ENCODE measurements at regions not wholly inside any gene's neighbourhood (a gene's known extent, or its start where the extent isn't known, plus 50 kb on each side); places are given as distances from the start of the nearest gene placed in this dataset.
"Not testable (repeated sequence)": the region's sequence is repeated elsewhere in the genome, so short reads cannot be mapped to it uniquely, and the experiment has no call there.

DNA sequence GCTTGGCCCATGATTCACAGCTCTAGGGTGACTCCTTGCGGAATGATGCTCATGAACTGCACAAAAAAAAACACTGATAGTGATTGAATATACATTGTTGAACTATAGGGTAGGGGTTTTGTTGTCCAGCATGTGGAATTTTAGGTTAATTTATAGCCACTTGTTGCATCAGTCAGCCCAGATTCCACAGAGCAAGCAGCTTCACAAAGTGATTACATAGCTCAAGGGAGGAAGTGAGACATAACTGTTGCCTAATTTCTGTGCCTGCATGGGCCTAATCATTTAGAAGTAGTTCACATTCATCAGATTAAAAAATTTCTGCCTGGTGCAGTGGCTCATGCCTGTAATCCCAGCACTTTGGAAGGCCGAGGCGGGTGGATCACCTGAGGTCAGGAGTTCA is 142.2 kb upstream of the ZNF722 start:
- not testable (repeated sequence) for H3K36me3 ChIP-seq (ENCODE audit: insufficient read depth); H3K27ac ChIP-seq (ENCODE audit: low read depth); H3K4me1 ChIP-seq (ENCODE audit: insufficient read depth); DNase-seq (ENCODE audit: extremely low spot score); H3K4me3 ChIP-seq (ENCODE audit: low read depth, low read length)
- WGBS = 79% methylated on average over 3 of the region's 3 CpGs

DNA sequence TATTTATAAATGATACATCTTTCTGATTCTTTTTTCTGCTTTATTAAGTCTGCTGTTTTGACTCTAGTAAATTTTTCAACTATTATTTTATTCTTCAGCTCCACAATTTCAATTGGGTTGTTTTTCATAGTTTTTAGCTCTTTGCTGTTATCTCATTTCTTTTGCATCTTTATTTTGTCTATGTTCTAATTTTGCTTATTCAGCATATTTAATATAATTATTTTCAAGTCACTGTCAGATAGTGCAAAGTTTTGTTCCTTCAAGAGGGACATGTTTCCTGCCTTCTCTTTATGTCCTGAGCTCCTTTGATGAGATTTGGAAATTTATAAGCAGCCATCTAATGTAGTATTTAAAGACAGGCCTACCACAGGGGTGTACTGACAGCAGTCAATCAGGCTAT is 131.5 kb upstream of the ZNF722 start:
- H3K27ac ChIP-seq (ENCODE audit: low read depth) = no peak overlapping the region
- DNase-seq (ENCODE audit: extremely low spot score) = no peak
- H3K36me3 ChIP-seq (ENCODE audit: insufficient read depth) = no peaks in the 10 kb centered on the region
- H3K4me1 ChIP-seq (ENCODE audit: insufficient read depth) = no peaks in the 10 kb centered on the region
- no peak overlapping the region for H3K4me3 ChIP-seq (ENCODE audit: low read depth, low read length)

DNA sequence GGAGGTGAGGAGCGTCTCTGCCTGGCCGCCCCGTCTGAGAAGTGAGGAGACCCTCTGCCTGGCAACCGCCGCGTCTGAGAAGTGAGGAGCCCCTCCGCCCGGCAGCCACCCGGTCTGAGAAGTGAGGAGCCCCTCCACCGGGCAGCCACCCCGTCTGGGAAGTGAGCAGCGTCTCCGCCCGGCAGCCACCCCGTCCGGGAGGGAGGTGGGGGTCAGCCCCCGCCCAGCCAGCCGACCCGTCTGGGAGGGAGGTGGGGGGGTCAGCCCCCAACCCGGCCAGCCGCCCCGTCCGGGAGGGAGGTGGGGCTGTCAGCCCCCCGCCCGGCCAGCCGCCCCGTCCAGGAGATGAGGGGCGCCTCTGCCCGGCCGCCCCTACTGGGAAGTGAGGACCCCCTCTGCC is 124.4 kb upstream of the ZNF722 start:
- not testable (repeated sequence) for DNase-seq (ENCODE audit: extremely low spot score); H3K4me1 ChIP-seq (ENCODE audit: insufficient read depth); H3K4me3 ChIP-seq (ENCODE audit: low read depth, low read length); H3K27ac ChIP-seq (ENCODE audit: low read depth); H3K36me3 ChIP-seq (ENCODE audit: insufficient read depth)
- WGBS = 94% methylated on average over 30 of the region's 30 CpGs

DNA sequence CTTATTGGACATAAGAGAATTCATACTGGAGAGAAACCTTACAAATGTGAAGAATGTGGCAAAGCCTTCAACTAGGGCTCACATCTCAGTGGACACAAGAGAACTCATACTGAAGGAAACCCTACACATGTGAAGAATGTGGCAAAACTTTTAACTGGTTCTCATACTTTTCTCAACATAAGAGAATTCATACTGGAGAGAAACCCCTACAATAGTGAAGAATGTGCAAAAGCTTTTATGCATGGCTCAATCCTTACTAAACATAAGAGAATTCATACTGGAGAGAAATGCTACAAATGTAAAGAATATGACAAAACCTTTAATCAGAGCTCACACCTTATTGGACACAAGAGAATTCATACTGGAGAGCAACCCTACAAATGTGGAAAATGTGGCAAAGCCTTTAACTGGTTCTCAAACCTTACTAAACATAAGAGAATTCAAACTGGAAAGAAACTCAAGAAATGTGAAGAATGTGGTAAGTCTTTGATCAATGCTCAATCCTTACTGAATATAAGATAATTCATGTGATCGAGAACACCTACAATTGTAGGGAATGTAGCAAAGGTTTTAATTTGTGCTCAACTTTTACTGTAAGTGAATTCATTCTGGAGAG is 121.8 kb upstream of the ZNF722 start:
- Histone ChIP-seq H3K4me1 (ENCODE audit: insufficient read depth) (no peaks in the 10 kb centered on the region), H3K36me3 (ENCODE audit: insufficient read depth) (no peaks in the 10 kb centered on the region), H3K27ac (ENCODE audit: low read depth) (no peak overlapping the region), H3K4me3 (ENCODE audit: low read depth, low read length) (no peak overlapping the region)
- 86% methylated on average over 1 of the region's 1 CpG for WGBS
- no peak for DNase-seq (ENCODE audit: extremely low spot score)

DNA sequence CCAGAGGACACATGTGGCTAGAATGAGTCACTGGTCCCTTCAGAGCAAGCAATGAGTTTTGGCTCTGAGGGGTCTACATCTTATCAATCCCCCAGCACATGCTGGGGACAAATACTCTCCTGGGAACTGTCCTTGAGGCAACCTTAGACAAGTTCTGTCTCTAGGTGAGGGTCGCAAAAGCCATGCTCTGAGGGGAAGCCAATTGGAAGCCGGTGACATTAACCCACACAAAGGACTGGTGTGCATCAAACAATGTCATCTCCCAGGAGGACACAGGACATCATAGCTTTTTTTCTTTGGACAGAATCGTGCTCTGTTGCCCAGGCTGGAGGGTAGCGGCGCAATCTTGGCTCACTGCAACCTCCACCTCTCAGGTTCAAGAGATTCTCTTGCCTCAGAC is 111.6 kb upstream of the ZNF722 start:
- Histone ChIP-seq H3K4me3 (ENCODE audit: low read depth, low read length) (no peak overlapping the region), H3K4me1 (ENCODE audit: insufficient read depth) (no peaks in the 10 kb centered on the region), H3K27ac (ENCODE audit: low read depth) (no peak overlapping the region), H3K36me3 (ENCODE audit: insufficient read depth) (no peaks in the 10 kb centered on the region)
- no peak for DNase-seq (ENCODE audit: extremely low spot score)
- 65% methylated on average over 5 of the region's 5 CpGs for WGBS

DNA sequence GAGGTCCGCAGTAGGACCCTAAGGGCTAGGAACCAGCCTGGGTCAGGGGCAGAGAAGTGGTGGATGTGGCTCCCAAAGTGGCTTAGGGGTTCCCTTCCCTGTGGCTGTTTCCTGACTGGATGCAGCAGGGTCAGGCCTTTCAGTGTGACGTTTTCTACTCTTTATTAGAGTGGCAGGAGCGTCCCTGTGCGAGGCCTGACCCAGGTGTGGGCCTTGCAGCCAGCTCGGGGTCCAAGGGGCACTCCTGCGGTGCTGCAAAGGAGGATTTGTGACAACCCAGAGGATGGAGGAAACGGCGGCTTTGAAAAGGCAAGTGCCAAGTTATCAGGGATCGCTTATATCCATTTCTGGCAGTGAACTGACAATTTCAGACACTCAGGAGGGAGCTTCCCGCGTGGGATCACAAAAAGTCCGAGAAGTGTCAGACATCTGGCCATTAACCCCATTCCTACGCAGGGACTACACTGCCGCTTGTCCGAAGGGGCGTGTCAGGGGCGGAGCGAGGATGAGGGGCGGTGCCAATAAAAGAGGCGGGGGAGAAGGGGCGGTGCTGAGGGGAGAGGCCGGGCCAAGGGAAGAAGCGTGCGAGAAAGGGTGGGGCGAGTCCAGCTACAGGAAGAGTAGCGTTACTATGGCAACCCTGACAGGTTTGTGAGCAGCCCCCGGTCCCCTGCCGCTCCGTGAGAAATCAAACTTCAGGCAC is 98.8 kb upstream of the ZNF722 start:
- 32% methylated on average over 29 of the region's 29 CpGs for WGBS
- Histone ChIP-seq H3K4me3 (ENCODE audit: low read depth, low read length) (peak overlapping the region; percentile 47), H3K4me1 (ENCODE audit: insufficient read depth) (no peaks in the 10 kb centered on the region), H3K36me3 (ENCODE audit: insufficient read depth) (no peaks in the 10 kb centered on the region), H3K27ac (ENCODE audit: low read depth) (no peak overlapping the region)
- no peak for DNase-seq (ENCODE audit: extremely low spot score)

DNA sequence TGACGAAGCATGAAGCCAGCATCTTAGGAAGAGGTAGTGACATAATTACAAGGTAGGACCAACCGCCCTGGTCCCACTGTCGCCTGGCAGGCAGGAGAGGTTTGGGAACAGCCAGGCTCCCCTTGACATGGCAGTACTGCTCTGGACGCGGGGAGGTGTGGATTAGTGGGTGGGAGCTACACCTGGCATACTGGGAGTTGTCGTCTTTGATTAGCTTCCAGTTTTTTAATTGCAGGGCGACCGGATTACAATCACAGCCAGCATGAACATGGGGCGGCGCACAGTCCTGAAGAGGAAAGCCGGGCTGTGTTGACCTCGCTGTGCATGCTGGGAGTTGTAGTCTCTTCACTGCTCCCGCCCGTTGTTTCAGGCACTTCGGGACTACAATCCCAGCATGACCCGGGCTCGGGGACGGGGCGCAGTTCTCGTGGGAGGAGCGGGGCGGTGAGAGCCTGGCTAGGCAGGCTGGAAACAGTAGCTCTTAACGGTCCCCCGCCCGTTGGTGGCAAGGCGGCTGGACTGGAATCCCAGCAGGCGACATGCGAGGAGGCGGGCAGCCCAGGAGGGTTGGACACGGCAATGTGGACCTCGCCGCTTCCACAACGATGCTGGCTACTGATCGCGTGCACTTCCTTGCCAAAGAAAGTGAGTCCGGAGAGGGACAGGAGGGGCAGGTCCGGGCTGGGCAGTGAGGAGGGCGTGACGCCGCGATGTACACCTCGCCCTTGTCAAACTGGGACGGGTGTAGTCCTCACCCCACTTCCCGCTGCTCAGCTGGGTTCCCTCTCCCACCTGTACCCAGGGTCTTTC is 98.0 kb upstream of the ZNF722 start:
- no peak for DNase-seq (ENCODE audit: extremely low spot score)
- Histone ChIP-seq H3K36me3 (ENCODE audit: insufficient read depth) (no peaks in the 10 kb centered on the region), H3K27ac (ENCODE audit: low read depth) (no peak overlapping the region), H3K4me1 (ENCODE audit: insufficient read depth) (no peaks in the 10 kb centered on the region), H3K4me3 (ENCODE audit: low read depth, low read length) (peak overlapping the region; percentile 47)
- 26% methylated on average over 44 of the region's 44 CpGs for WGBS

DNA sequence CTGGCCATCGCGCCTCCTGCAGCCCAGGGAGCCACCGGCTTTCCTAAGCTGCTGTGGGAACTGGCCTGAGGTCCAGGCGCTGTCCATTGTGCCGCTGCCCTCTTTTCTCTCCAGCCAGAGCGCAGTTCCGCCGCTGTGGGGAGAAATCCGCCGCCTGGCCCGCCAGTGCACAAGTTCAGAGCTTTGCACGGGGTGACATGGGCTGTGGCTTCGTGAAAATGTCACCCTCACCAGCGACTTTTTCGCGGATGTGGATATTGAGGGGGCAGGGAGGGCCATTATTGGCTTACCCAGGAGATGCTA is 97.5 kb upstream of the ZNF722 start:
- not testable (repeated sequence) for DNase-seq (ENCODE audit: extremely low spot score)

DNA sequence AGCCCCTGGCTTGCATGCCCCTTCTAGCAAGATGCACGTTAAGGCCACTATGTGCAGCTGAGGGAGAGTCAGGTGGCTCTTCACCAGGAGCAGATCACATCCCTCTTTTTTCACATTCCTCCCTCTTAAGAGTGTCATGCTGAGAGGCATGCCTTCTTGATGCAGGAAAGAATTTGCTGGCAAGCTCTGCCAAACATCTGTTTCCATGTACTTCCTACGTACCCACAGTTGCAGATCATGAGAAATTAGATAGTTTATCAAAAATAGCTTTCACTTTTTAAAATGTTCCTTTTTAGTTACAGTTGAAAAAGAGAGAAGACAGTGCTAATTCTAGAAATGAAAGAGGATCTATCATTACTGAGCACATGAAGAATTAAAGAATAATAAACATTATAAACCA is 79.7 kb upstream of the ZNF722 start:
- H3K36me3 ChIP-seq (ENCODE audit: insufficient read depth) = no peaks in the 10 kb centered on the region
- 28% methylated on average over 2 of the region's 2 CpGs for WGBS
- DNase-seq (ENCODE audit: extremely low spot score) = no peak

More for the DNA sequence above, 97.5 kb upstream of the ZNF722 start:
- not testable (repeated sequence) for H3K27ac ChIP-seq (ENCODE audit: low read depth); H3K4me1 ChIP-seq (ENCODE audit: insufficient read depth); H3K36me3 ChIP-seq (ENCODE audit: insufficient read depth)
- peak overlapping the region; percentile 46 for H3K4me3 ChIP-seq (ENCODE audit: low read depth, low read length)
- WGBS = 20% methylated on average over 16 of the region's 16 CpGs

DNA sequence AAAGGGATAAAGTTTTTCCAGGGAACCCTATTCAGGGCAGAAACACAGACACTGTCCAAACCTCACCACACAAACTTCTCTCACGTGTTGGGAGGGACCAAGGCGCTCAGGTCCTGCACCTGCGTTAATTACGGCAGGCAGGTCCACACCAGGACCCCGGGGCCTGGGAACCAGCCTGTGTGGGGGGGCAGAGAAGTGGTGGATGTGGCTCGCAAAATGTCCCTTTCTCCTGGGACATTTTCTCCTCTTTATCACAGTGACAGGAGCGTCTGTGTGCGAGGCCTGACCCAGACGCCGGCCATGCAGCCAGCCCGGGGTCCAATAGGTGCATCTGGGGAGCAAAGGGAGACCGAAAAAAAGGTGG is 73.4 kb upstream of the ZNF722 start:
- H3K36me3 ChIP-seq (ENCODE audit: insufficient read depth) = no peaks in the 10 kb centered on the region
- no peak for DNase-seq (ENCODE audit: extremely low spot score)
- peak overlapping the region; percentile 15 for H3K27ac ChIP-seq (ENCODE audit: low read depth)
- WGBS = 33% methylated on average over 12 of the region's 12 CpGs
- H3K4me1 ChIP-seq (ENCODE audit: insufficient read depth) = no peaks in the 10 kb centered on the region
- peak overlapping the region; percentile 58 for H3K4me3 ChIP-seq (ENCODE audit: low read depth, low read length)

More for the DNA sequence above, 79.7 kb upstream of the ZNF722 start:
- H3K27ac ChIP-seq (ENCODE audit: low read depth) = no peak overlapping the region
- H3K4me3 ChIP-seq (ENCODE audit: low read depth, low read length) = no peak overlapping the region
- H3K4me1 ChIP-seq (ENCODE audit: insufficient read depth) = no peaks in the 10 kb centered on the region

DNA sequence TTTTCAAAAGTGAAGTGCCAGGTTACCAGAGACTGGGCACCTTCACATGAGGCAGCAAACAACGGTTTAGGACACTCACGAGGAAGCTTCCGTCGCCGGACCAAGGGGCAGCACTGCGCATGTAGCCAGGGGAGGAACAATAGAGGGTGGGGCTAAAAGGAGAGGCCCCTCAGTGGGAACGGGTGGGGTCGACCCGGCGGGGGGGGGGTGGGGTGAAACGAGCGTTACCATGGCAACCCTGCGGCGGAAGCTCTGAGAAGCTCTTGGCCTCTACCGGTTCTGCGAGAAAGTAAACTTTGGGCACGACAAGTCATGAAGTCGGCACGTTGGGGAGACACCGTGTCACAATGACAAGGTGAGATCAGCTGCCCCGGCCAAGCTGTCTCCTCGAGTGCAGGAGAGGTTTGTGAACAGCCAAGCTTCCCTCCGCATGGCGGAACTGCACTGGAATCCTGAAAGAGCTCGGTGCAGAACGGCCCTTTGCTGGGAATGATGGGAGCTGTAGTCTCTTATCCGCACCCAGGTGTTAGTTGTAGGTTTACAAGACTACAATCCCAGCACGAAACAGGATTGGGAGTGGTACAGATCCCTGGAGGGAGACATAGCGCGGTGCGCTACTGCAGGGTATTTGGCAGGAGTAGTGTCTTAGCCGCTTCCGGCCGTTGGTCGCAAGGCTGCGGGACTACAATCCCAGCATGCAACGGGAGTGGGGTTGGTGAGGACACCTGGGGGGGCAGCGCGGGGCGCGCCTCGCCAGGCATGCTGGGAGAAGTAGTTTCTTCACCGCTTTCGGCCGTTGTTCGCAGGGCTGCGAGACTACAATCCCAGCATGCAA is 72.8 kb upstream of the ZNF722 start:
- peak overlapping the region; percentile 77 for H3K27ac ChIP-seq (ENCODE audit: low read depth)
- DNase-seq (ENCODE audit: extremely low spot score) = no peak
- H3K4me1 ChIP-seq (ENCODE audit: insufficient read depth) = no peaks in the 10 kb centered on the region
- WGBS = 28% methylated on average over 47 of the region's 47 CpGs
- peak overlapping the region; percentile 58 for H3K4me3 ChIP-seq (ENCODE audit: low read depth, low read length)
- H3K36me3 ChIP-seq (ENCODE audit: insufficient read depth) = no peaks in the 10 kb centered on the region

DNA sequence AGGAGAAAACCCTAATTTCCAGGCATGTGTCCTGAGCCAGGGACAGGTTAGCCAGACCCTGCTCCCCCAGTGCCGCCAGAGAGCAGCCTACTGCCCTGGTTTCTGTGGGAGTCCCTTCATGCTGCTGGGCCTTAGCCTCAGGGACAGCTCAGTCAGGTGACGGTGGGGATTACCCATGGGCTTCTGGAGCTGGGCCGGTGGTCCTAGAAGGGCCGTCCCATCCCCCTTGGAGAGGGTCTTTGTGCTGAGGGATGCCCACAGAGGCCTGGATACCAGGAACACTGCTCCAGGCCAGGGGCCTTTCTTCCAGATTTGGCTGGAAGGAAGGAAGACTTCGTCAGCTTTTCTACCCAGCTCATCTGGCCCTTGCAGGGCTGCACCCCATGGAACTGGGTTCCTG is 71.4 kb upstream of the ZNF722 start:
- DNase-seq (ENCODE audit: extremely low spot score) = no peak
- no peak overlapping the region for H3K27ac ChIP-seq (ENCODE audit: low read depth)
- H3K4me3 ChIP-seq (ENCODE audit: low read depth, low read length) = no peak overlapping the region
- 71% methylated on average over 5 of the region's 5 CpGs for WGBS
- no peaks in the 10 kb centered on the region for H3K4me1 ChIP-seq (ENCODE audit: insufficient read depth)
- H3K36me3 ChIP-seq (ENCODE audit: insufficient read depth) = no peaks in the 10 kb centered on the region

DNA sequence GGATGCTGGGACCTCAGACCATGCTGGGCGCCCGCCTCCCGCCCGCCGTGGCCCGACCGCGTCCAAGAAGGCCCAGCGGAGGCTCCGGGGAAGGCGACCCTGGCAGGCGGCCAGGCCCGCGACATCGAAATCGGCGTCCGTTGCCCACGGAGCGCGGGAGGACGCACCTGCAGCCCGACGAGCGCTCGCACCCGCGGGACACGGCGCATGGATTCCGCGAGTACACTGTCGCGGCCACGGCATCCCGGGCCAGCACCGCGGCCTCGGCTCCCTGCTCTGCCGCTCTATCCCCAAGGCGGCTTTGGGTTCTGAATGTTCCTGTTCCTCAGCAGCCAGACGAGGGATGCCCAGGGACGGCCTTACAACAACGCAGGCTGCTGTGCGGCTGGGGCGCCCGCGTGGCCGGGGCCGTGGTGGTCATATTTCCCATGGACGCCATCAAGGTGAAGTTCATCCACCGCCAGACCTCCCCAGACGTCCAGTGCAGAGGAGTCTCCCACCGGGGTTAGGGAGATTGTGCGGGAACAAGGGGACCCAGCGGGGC is 67.5 kb upstream of the ZNF722 start:
- Histone ChIP-seq H3K4me1 (ENCODE audit: insufficient read depth) (no peaks in the 10 kb centered on the region), H3K27ac (ENCODE audit: low read depth) (no peak overlapping the region), H3K36me3 (ENCODE audit: insufficient read depth) (no peaks in the 10 kb centered on the region), H3K4me3 (ENCODE audit: low read depth, low read length) (no peak overlapping the region)
- DNase-seq (ENCODE audit: extremely low spot score) = no peak
- 59% methylated on average over 56 of the region's 56 CpGs for WGBS

Data from urinary bladder (tissue), 3 donors.